ENCODE measurements at regions not wholly inside any gene's neighbourhood (a gene's known extent, or its start where the extent isn't known, plus 50 kb on each side); places are given as distances from the start of the nearest gene placed in this dataset.

DNA sequence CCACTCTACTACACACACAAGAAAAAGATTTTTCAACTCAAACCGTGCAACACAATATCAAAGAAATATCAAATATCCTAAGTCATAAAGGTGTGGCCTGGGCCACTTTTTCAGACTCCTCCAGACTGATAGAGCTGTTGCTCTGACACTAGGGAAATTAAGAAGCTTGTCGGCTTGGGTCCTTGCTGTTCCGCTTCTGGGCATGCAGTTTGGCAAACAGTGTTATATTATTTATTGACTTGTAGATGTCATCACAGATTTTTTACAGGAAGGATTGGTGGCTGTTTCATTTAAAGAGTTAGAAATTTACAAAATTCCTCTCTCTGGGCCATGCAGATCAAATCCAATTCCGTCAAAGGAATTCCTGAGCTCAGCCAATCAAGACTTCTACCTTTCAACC lies 64.5 kb upstream of the EPCAM start:
- H3K9me3 ChIP-seq (ENCODE audit: control insufficient read depth in 4 of 4, low read length in 3 of 4), result no peaks in the 10 kb centered on the region
- H3K4me3 ChIP-seq (ENCODE audit: low read depth in 1 of 3, low read length in 3 of 3), result no peak overlapping the region
- H3K9ac ChIP-seq (ENCODE audit: low read depth in 1 of 2, low read length in 2 of 2), result no peak overlapping the region
- H3K27ac ChIP-seq (ENCODE audit: low read depth in 1 of 2, low read length in 2 of 2), result no peak overlapping the region
- no peak for TF ChIP-seq FOXA2 (IDR thresholded peaks at IDR 0.05)
- no peak for TF ChIP-seq YY1 (IDR thresholded peaks at IDR 0.05)
- no peak for TF ChIP-seq GABPA (IDR thresholded peaks at IDR 0.05 in 1 of 2, conservative IDR thresholded peaks at IDR 0.05 in 1 of 2)
- TF ChIP-seq HNF4G (IDR thresholded peaks at IDR 0.05), result no peak
- TF ChIP-seq, protein P1, sequence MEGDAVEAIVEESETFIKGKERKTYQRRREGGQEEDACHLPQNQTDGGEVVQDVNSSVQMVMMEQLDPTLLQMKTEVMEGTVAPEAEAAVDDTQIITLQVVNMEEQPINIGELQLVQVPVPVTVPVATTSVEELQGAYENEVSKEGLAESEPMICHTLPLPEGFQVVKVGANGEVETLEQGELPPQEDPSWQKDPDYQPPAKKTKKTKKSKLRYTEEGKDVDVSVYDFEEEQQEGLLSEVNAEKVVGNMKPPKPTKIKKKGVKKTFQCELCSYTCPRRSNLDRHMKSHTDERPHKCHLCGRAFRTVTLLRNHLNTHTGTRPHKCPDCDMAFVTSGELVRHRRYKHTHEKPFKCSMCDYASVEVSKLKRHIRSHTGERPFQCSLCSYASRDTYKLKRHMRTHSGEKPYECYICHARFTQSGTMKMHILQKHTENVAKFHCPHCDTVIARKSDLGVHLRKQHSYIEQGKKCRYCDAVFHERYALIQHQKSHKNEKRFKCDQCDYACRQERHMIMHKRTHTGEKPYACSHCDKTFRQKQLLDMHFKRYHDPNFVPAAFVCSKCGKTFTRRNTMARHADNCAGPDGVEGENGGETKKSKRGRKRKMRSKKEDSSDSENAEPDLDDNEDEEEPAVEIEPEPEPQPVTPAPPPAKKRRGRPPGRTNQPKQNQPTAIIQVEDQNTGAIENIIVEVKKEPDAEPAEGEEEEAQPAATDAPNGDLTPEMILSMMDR (IDR thresholded peaks at IDR 0.05; ENCODE audit: low read depth, low read length, missing input control), result no peak
- TF ChIP-seq, protein P2, sequence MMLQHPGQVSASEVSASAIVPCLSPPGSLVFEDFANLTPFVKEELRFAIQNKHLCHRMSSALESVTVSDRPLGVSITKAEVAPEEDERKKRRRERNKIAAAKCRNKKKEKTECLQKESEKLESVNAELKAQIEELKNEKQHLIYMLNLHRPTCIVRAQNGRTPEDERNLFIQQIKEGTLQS (IDR thresholded peaks at IDR 0.05), result no peak
- TF ChIP-seq FOXA1 (IDR thresholded peaks at IDR 0.05), result no peak
- TF ChIP-seq SP1 (IDR thresholded peaks at IDR 0.05), result no peak
- TF ChIP-seq, protein P3, sequence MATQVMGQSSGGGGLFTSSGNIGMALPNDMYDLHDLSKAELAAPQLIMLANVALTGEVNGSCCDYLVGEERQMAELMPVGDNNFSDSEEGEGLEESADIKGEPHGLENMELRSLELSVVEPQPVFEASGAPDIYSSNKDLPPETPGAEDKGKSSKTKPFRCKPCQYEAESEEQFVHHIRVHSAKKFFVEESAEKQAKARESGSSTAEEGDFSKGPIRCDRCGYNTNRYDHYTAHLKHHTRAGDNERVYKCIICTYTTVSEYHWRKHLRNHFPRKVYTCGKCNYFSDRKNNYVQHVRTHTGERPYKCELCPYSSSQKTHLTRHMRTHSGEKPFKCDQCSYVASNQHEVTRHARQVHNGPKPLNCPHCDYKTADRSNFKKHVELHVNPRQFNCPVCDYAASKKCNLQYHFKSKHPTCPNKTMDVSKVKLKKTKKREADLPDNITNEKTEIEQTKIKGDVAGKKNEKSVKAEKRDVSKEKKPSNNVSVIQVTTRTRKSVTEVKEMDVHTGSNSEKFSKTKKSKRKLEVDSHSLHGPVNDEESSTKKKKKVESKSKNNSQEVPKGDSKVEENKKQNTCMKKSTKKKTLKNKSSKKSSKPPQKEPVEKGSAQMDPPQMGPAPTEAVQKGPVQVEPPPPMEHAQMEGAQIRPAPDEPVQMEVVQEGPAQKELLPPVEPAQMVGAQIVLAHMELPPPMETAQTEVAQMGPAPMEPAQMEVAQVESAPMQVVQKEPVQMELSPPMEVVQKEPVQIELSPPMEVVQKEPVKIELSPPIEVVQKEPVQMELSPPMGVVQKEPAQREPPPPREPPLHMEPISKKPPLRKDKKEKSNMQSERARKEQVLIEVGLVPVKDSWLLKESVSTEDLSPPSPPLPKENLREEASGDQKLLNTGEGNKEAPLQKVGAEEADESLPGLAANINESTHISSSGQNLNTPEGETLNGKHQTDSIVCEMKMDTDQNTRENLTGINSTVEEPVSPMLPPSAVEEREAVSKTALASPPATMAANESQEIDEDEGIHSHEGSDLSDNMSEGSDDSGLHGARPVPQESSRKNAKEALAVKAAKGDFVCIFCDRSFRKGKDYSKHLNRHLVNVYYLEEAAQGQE (IDR thresholded peaks at IDR 0.05), result no peak
- no peak for TF ChIP-seq RAD21 (IDR thresholded peaks at IDR 0.05)
- no peak for TF ChIP-seq JUND (IDR thresholded peaks at IDR 0.05)
- no peak for DNase-seq (ENCODE audit: low spot score)
- no peaks in the 10 kb centered on the region for H3K36me3 ChIP-seq (ENCODE audit: control insufficient read depth in 4 of 4, insufficient read depth in 3 of 4, low read depth in 1 of 4, low read length in 3 of 4)
- 63% methylated on average over 4 of the region's 4 CpGs for WGBS
- H3K4me1 ChIP-seq (ENCODE audit: control insufficient read depth in 4 of 4, insufficient read depth in 4 of 4, low read length in 3 of 4), result no peaks in the 10 kb centered on the region
- no peaks in the 10 kb centered on the region for H3K27me3 ChIP-seq (ENCODE audit: control insufficient read depth in 4 of 4, insufficient read depth in 4 of 4, low read length in 3 of 4)

DNA sequence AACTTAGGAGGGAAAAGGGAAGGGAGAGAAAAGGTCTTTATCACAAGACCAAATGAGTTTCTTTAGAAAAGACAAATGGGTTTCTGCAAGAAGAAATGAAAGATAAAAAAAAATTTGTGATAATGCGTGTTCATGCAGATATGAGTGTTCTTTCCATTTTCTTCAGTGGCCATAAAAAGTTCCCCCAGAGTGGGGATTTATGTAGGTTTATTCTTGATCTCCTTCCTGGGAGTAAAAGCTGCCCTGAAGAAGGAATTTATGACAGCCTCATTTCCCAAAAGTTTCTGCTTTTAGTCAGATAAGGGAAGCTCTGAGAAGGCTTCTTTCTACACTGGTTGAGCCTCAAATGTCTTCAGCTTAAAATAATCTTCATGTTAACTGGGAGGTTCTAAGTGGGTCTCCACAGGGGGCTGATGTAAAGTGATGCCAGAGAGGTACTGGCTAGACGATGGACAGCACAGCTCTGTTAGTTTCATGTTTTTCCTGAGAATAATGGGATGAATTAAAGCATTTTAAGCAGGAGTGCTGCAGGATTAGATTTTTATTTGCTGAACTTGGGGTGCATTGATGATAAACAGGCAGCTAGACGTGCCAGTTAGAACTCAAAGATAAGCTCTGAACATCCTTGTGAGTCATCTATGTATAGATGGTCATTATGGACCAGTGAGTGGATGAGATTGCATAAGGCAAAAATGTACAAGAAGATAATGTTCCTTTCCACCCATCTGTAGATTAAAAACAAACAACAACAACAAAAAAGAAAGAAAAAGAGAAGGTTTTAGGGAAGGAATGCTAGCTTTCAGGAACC lies 65.6 kb upstream of the EPCAM start:
- TF ChIP-seq, protein P1 (IDR thresholded peaks at IDR 0.05; ENCODE audit: low read depth, low read length, missing input control), result no peak
- no peak for TF ChIP-seq YY1 (IDR thresholded peaks at IDR 0.05)
- no peak for TF ChIP-seq JUND (IDR thresholded peaks at IDR 0.05)
- TF ChIP-seq GABPA (IDR thresholded peaks at IDR 0.05 in 1 of 2, conservative IDR thresholded peaks at IDR 0.05 in 1 of 2), result no peak
- no peak for TF ChIP-seq RAD21 (IDR thresholded peaks at IDR 0.05)
- TF ChIP-seq RXRA (IDR thresholded peaks at IDR 0.05), result no peak
- TF ChIP-seq HNF4A (conservative IDR thresholded peaks at IDR 0.05), result no peak
- no peak for TF ChIP-seq HNF4G (IDR thresholded peaks at IDR 0.05)
- TF ChIP-seq SP1 (IDR thresholded peaks at IDR 0.05), result no peak
- TF ChIP-seq, protein P3 (IDR thresholded peaks at IDR 0.05), result no peak
- no peak for TF ChIP-seq FOXA1 (IDR thresholded peaks at IDR 0.05)
- no peak for TF ChIP-seq EGR1 (IDR thresholded peaks at IDR 0.05; ENCODE audit: low read depth in 2 of 2)
- no peak overlapping the region for H3K4me3 ChIP-seq (ENCODE audit: low read depth in 1 of 3, low read length in 3 of 3)
- no peaks in the 10 kb centered on the region for H3K4me1 ChIP-seq (ENCODE audit: control insufficient read depth in 4 of 4, insufficient read depth in 4 of 4, low read length in 3 of 4)
- no peaks in the 10 kb centered on the region for H3K9me3 ChIP-seq (ENCODE audit: control insufficient read depth in 4 of 4, low read length in 3 of 4)
- no peak overlapping the region for H3K9ac ChIP-seq (ENCODE audit: low read depth in 1 of 2, low read length in 2 of 2)
- 60% methylated on average over 3 of the region's 3 CpGs for WGBS
- DNase-seq (ENCODE audit: low spot score), result no peak
- H3K27ac ChIP-seq (ENCODE audit: low read depth in 1 of 2, low read length in 2 of 2), result no peak overlapping the region
- H3K36me3 ChIP-seq (ENCODE audit: control insufficient read depth in 4 of 4, insufficient read depth in 3 of 4, low read depth in 1 of 4, low read length in 3 of 4), result no peaks in the 10 kb centered on the region
- no peaks in the 10 kb centered on the region for H3K27me3 ChIP-seq (ENCODE audit: control insufficient read depth in 4 of 4, insufficient read depth in 4 of 4, low read length in 3 of 4)
